ENCODE measurements at regions not wholly inside any gene's neighbourhood (a gene's known extent, or its start where the extent isn't known, plus 50 kb on each side); places are given as distances from the start of the nearest gene placed in this dataset.

GRCh38 chr16:87064731-87065445 lies 252.3 kb downstream of the C16orf95 start:
- TF ChIP-seq CTCF (conservative IDR thresholded peaks at IDR 0.05 in 1 of 2, IDR thresholded peaks at IDR 0.05 in 1 of 2; ENCODE audit: low read depth in 1 of 2, low read length in 2 of 2) (no peak), EZH2 (IDR thresholded peaks at IDR 0.05; ENCODE audit: low read length, missing control alignments) (no peak)
